H1 (cell line): ENCODE measurements at regions not wholly inside any gene's neighbourhood (a gene's known extent, or its start where the extent isn't known, plus 50 kb on each side); places are given as distances from the start of the nearest gene placed in this dataset.

Experiments
- EGR1 ChIP-seq: IDR thresholded peaks from 2 replicates; pipeline ENCODE4 v1.6.1; 2011; ENCODE audit warnings: low read depth, low read length, borderline replicate concordance
- EP300 ChIP-seq, 2 experiments: IDR thresholded peaks; 1 replicate in 1 of 2; 2 replicates in 1 of 2; pipeline ENCODE4 v1.6.1; 2011 to 2012; ENCODE audit warnings: low read depth in 2 of 2, low read length in 2 of 2, mild to moderate bottlenecking in 2 of 2, borderline replicate concordance in 1 of 2, inconsistent platforms in 1 of 2, moderate library complexity in 1 of 2
- EZH2 ChIP-seq: fragments of 200-600 bp; sonication (generic); IDR thresholded peaks from 2 replicates; pipeline ENCODE4 v1.7.1; 2012; ENCODE audit warnings: low read depth, mild to moderate bottlenecking, moderate library complexity, low read length, inconsistent platforms; ENCODE audit not compliant: severe bottlenecking

DNA sequence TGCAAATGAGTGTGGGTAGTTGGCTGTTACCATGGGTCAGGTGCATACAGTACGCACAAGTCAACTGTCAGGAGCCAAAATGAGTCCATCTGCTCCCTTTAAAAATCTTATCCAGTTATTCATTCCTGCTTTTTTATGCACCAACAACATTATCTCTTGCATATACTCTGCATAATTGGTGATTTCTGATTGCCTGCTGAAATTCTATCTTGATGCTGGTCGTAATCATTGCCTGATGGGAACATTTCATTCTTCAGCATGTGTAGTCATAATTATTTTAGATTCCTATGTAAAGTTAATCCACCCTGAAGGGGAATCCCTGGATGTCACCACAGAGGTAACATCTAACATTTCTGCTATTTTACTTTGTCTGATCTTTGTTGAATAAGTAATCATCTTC is 102.2 kb upstream of the RND3 start:
- no peak for TF ChIP-seq EGR1
- TF ChIP-seq EZH2: no peak
- TF ChIP-seq EP300 (IDR thresholded peaks at IDR 0.05; ENCODE audit: borderline replicate concordance in 1 of 2, low read depth in 2 of 2, low read length in 2 of 2): no peak
